HUES6 (cell line): ENCODE measurements at regions not wholly inside any gene's neighbourhood (a gene's known extent, or its start where the extent isn't known, plus 50 kb on each side); places are given as distances from the start of the nearest gene placed in this dataset.
"Not testable (repeated sequence)": the region's sequence is repeated elsewhere in the genome, so short reads cannot be mapped to it uniquely, and the experiment has no call there.

ENCODE experiments used
- H3K27ac ChIP-seq: 2 replicates; pipeline ENCODE4 v1.7.0; 2013; ENCODE audit warnings: low read depth, mild to moderate bottlenecking, low read length, inconsistent platforms
- H3K27me3 ChIP-seq: 2 replicates; pipeline ENCODE4 v1.6.1; 2013; ENCODE audit warnings: low read length; ENCODE audit not compliant: control insufficient read depth, insufficient read depth
- H3K36me3 ChIP-seq: 2 replicates; pipeline ENCODE4 v1.6.1; 2013; ENCODE audit warnings: low read length; ENCODE audit not compliant: control insufficient read depth, insufficient read depth
- H3K4me1 ChIP-seq: 2 replicates; pipeline ENCODE4 v1.6.1; 2013; ENCODE audit warnings: low read length; ENCODE audit not compliant: control insufficient read depth, insufficient read depth
- H3K4me3 ChIP-seq: 2 replicates; pipeline ENCODE4 v1.5.1; 2013; ENCODE audit warnings: low read depth, low read length
- H3K9ac ChIP-seq: one replicate; pipeline ENCODE4 v1.6.1; 2013; ENCODE audit warnings: mild to moderate bottlenecking, low read length
- H3K9me3 ChIP-seq: 2 replicates; pipeline ENCODE4 v1.6.1; 2013; ENCODE audit warnings: low read depth, low read length; ENCODE audit not compliant: control insufficient read depth, insufficient read depth

GRCh38 chr18:34315591-34316352 is 91.1 kb upstream of the NOL4 start:
- no peaks in the 10 kb centered on the region for H3K9me3 ChIP-seq
- H3K9ac ChIP-seq, result no peak overlapping the region
- no peak overlapping the region for H3K4me3 ChIP-seq
- H3K36me3 ChIP-seq, result no peaks in the 10 kb centered on the region
- H3K4me1 ChIP-seq, result no peaks in the 10 kb centered on the region
- H3K27me3 ChIP-seq, result no peaks in the 10 kb centered on the region
- H3K27ac ChIP-seq, result no peak overlapping the region

DNA sequence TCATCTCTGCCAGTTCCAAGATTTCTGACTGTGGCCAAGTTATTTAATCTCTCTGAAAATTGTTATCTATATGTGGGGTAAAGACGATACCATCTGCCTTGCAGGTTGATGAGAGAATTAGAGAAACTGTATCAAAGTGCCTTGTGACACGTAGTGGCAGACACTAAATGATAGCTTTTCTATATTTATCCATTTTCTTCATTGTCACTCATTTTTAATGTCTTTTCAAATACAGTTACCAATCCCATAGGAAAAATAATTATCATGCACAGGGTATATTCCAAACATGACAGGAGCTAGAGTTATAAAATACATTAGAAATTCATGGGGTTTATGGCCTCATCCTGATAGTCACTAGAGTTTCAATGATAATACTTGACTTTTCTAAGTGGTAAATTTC is 95.6 kb upstream of the NOL4 start:
- no peaks in the 10 kb centered on the region for H3K36me3 ChIP-seq
- H3K9me3 ChIP-seq, result no peaks in the 10 kb centered on the region
- H3K4me1 ChIP-seq, result no peaks in the 10 kb centered on the region
- H3K27ac ChIP-seq, result no peak overlapping the region
- no peak overlapping the region for H3K4me3 ChIP-seq
- no peak overlapping the region for H3K9ac ChIP-seq
- H3K27me3 ChIP-seq, result no peaks in the 10 kb centered on the region

DNA sequence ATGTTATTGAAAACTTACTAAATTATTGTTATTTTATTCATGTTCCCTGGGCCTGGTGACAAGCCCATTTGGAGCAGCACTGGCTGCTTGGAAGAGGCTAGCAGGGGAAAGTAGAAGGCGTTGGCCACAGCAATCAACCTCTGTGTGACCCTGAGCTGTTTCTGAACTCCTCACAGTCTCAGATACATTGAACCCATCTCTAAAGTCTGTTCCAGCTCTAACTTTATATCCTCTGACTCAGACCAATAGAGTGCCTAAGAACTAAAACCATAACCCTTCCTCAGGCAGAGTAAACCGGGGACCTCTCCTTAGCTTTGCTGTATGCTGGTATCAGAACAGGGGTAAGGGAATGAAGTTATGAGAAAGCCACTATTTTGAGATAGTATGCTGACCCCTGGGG is 96.4 kb upstream of the NOL4 start:
- Histone ChIP-seq H3K4me1 (no peaks in the 10 kb centered on the region), H3K9me3 (no peaks in the 10 kb centered on the region), H3K27ac (no peak overlapping the region), H3K36me3 (no peaks in the 10 kb centered on the region), H3K27me3 (no peaks in the 10 kb centered on the region), H3K9ac (no peak overlapping the region), H3K4me3 (no peak overlapping the region)

GRCh38 chr18:34322365-34323289 is 97.9 kb upstream of the NOL4 start:
- Histone ChIP-seq H3K9ac (no peak overlapping the region), H3K9me3 (0 out of 2 replicates have a peak, but pooled peaks cover 6% of the 10 kb centered on the region), H3K4me1 (no peaks in the 10 kb centered on the region), H3K4me3 (no peak overlapping the region), H3K36me3 (peaks cover 3% of the 10 kb centered on the region; the same call in 1 of the 2 replicates), H3K27me3 (no peaks in the 10 kb centered on the region), H3K27ac (no peak overlapping the region)

DNA sequence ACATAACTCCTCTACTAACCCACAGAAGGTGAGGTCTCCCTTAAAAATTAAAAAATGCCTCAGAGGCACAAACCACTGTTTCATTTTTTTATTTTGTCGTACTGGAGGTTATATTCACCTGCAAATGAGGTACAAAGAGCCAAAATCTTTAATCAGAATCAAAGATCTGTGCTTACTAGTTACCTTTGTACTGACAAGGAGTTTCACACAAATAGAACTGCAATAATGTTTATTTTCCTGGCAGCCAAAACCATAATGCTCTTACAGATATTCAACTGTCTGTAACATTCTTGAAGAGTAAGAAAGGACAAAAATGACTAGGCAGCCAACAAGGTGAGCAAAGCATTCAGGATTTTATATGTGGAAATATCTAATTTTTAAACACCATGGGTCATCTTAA is 105.1 kb upstream of the NOL4 start:
- Histone ChIP-seq H3K9ac (no peak overlapping the region), H3K4me3 (no peak overlapping the region), H3K27ac (no peak overlapping the region), H3K4me1 (no peaks in the 10 kb centered on the region), H3K9me3 (peaks cover 10% of the 10 kb centered on the region; the same call in 1 of the 2 replicates), H3K36me3 (peaks cover 3% of the 10 kb centered on the region; the same call in 1 of the 2 replicates), H3K27me3 (no peaks in the 10 kb centered on the region)

DNA sequence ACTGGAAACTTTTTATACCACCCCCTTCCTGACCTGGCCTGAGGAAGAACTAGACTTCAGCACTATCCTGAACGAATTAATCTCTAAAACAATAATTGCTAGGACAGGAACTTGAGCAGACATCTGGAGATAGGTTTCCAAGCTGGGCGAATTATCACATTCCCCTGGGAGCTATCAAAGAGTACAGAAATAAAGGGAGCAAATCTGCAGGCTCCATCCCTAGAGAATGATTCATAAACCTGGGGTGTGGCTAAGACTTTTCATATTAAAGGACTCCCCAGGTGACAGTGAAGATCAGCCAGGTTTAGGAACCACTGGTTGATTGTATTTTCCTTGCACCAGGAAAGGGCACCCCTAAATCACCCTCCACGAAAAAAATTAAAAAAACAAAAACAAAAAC is 105.6 kb upstream of the NOL4 start:
- Histone ChIP-seq H3K4me3 (peak overlapping the region; percentile 52; the same call in 1 of the 2 replicates), H3K36me3 (peaks cover 3% of the 10 kb centered on the region; the same call in 1 of the 2 replicates), H3K27me3 (no peaks in the 10 kb centered on the region), H3K9ac (no peak overlapping the region), H3K27ac (no peak overlapping the region), H3K9me3 (peaks cover 10% of the 10 kb centered on the region; the same call in 1 of the 2 replicates), H3K4me1 (no peaks in the 10 kb centered on the region)

DNA sequence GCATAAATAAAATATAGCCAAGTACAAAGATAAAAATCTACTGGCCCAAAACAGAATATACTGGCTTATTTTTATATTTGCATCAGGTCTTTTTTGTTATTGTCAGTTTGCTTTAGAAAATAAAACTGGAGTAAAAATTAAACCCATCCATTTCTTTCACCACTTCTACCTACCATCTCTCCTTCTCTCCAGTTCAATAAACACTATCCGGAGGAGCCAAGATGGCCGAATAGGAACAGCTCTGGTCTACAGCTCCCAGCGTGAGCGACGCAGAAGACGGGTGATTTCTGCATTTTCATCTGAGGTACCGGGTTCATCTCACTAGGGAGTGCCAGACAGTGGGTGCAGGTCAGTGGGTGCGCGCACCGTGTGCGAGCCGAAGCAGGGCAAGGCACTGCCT is 106.2 kb upstream of the NOL4 start:
- peak overlapping the region; percentile 53 for H3K9ac ChIP-seq
- not testable (repeated sequence) for H3K4me1 ChIP-seq, H3K27me3 ChIP-seq, H3K36me3 ChIP-seq, H3K27ac ChIP-seq
- H3K4me3 ChIP-seq, result peak overlapping the region; percentile 52
- peaks cover 10% of the 10 kb centered on the region; the same call in 1 of the 2 replicates for H3K9me3 ChIP-seq

DNA sequence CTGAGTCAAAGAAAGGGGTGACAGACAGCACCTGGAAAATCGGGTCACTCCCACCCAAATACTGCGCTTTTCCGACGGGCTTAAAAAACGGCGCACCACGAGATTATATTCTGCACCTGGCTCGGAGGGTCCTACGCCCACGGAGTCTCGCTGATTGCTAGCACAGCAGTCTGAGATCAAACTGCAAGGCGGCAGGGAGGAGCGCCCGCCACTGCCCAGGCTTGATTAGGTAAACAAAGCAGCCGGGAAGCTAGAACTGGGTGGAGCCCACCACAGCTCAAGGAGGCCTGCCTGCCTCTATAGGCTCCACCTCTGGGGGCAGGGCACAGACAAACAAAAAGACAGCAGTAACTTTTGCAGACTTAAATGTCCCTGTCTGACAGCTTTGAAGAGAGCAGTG is 106.6 kb upstream of the NOL4 start:
- H3K9me3 ChIP-seq, result peaks cover 10% of the 10 kb centered on the region; the same call in 1 of the 2 replicates
- H3K27me3 ChIP-seq, H3K4me1 ChIP-seq, H3K27ac ChIP-seq, H3K36me3 ChIP-seq: not testable (repeated sequence)
- peak overlapping the region; percentile 53 for H3K9ac ChIP-seq
- peak overlapping the region; percentile 52 for H3K4me3 ChIP-seq

GRCh38 chr18:34339155-34339554 is 114.4 kb upstream of the NOL4 start:
- H3K9ac ChIP-seq, result no peak overlapping the region
- no peak overlapping the region for H3K27ac ChIP-seq
- no peak overlapping the region for H3K4me3 ChIP-seq
- no peaks in the 10 kb centered on the region for H3K4me1 ChIP-seq
- no peaks in the 10 kb centered on the region for H3K27me3 ChIP-seq
- no peaks in the 10 kb centered on the region for H3K9me3 ChIP-seq
- no peaks in the 10 kb centered on the region for H3K36me3 ChIP-seq

GRCh38 chr18:34342960-34343359 is 118.2 kb upstream of the NOL4 start:
- no peak overlapping the region for H3K9ac ChIP-seq
- no peaks in the 10 kb centered on the region for H3K9me3 ChIP-seq
- H3K4me1 ChIP-seq, result no peaks in the 10 kb centered on the region
- no peaks in the 10 kb centered on the region for H3K36me3 ChIP-seq
- H3K27me3 ChIP-seq, result no peaks in the 10 kb centered on the region
- no peak overlapping the region for H3K4me3 ChIP-seq
- H3K27ac ChIP-seq, result no peak overlapping the region

DNA sequence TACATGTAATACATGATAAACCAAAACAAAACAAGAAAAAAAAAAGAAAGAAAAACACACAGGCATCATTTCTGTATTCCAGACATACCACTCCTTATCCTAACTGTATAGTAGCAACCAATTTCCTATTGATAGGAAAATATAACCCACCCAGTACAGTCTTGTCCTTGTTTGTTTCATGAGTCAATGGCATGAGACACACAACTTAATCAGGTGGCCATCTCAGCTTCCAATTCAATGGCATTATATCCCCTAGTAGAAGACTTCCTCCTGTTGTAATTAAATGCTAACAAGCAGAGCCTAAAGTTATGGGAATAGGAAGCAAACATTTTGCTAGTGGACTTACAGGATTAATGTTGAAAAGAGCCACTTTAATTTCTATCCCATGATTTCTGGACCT is 121.0 kb upstream of the NOL4 start:
- H3K4me1 ChIP-seq, result no peaks in the 10 kb centered on the region
- no peak overlapping the region for H3K9ac ChIP-seq
- H3K27me3 ChIP-seq, result no peaks in the 10 kb centered on the region
- H3K9me3 ChIP-seq, result no peaks in the 10 kb centered on the region
- H3K36me3 ChIP-seq, result no peaks in the 10 kb centered on the region
- H3K4me3 ChIP-seq, result no peak overlapping the region
- no peak overlapping the region for H3K27ac ChIP-seq
